ENCODE measurements at regions not wholly inside any gene's neighbourhood (a gene's known extent, or its start where the extent isn't known, plus 50 kb on each side); places are given as distances from the start of the nearest gene placed in this dataset.
"Not testable (repeated sequence)": the region's sequence is repeated elsewhere in the genome, so short reads cannot be mapped to it uniquely, and the experiment has no call there.

DNA sequence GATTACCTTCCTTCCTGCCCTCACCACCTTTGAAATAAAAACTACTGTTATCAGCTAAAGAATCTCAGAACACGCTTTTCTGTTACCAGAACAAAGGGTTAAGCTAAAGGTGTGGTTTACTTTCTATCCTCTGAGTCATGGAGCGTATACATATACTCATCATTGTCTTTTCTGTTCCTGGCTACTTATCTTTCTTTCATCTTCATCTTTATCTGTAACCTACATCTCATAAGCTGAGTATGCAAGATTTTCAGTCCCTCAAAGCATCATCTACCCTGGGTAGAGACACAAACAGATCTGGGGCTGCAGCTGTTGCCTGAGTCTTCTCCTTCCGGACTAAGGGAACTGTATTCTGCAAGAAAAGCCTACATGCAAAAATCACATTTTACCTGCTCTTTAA is 75.6 kb downstream of the LMO4 start:
- Histone ChIP-seq H3K4me3 (ENCODE audit: low read length) (no peak overlapping the region), H3K9ac (ENCODE audit: low read length) (no peak overlapping the region), H3K27me3 (replicated peaks; ENCODE audit: insufficient read depth, low read length) (no peaks in the 10 kb centered on the region), H3F3A (ENCODE audit: insufficient read depth, low read length) (no peaks in the 10 kb centered on the region), H3K9me2 (replicated peaks; ENCODE audit: insufficient read depth, low read length) (no peaks in the 10 kb centered on the region), H3K36me3 (replicated peaks; ENCODE audit: insufficient read depth, low read length) (no peaks in the 10 kb centered on the region), H3K9me3 (replicated peaks; ENCODE audit: insufficient read depth, low read length) (no peaks in the 10 kb centered on the region), H3K27ac (ENCODE audit: low read length) (no peak overlapping the region), H3K4me1 (ENCODE audit: low read length) (no peaks in the 10 kb centered on the region), H3K4me2 (ENCODE audit: low read depth, low read length) (no peak overlapping the region), H2AFZ (ENCODE audit: low read length) (no peak overlapping the region), H4K20me1 (ENCODE audit: insufficient read depth, low read length) (no peaks in the 10 kb centered on the region), H3K79me2 (ENCODE audit: low read length) (no peaks in the 10 kb centered on the region)
- no peak for DNase-seq
- TF ChIP-seq EZH2phosphoT487 (IDR thresholded peaks at IDR 0.05; ENCODE audit: low read length) (no peak), EZH2 (optimal IDR thresholded peaks at IDR 0.05; ENCODE audit: low read depth, low read length) (no peak)
- TF ChIP-seq, protein P1, sequence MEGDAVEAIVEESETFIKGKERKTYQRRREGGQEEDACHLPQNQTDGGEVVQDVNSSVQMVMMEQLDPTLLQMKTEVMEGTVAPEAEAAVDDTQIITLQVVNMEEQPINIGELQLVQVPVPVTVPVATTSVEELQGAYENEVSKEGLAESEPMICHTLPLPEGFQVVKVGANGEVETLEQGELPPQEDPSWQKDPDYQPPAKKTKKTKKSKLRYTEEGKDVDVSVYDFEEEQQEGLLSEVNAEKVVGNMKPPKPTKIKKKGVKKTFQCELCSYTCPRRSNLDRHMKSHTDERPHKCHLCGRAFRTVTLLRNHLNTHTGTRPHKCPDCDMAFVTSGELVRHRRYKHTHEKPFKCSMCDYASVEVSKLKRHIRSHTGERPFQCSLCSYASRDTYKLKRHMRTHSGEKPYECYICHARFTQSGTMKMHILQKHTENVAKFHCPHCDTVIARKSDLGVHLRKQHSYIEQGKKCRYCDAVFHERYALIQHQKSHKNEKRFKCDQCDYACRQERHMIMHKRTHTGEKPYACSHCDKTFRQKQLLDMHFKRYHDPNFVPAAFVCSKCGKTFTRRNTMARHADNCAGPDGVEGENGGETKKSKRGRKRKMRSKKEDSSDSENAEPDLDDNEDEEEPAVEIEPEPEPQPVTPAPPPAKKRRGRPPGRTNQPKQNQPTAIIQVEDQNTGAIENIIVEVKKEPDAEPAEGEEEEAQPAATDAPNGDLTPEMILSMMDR (IDR thresholded peaks at IDR 0.05; ENCODE audit: low read length), result no peak

DNA sequence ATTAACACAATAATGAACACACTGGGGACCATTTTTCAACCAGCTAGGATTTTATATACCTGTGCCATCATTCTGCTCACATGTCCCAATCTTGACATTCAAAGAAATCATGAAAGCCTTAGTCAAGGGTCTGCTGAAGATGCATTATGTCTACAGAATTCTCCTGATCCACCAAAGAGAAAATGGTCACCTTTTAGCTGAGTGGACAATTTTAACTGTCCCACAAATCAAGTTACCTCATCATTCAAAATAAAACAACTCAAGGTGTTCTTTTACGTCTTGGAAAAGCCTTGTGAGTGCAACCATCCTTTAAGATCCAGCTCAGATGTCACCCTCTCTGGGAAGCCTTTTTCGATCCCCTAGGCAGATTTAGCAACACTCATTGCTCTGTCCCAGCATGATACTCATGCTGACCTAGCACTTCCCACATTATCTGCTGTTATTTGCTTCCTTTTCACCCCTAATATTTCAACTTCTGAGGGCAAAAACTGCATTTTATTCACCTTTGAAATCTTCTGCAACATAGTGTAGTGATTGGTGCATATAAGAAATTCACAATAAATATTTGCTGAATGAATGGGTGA is 80.1 kb downstream of the LMO4 start:
- Histone ChIP-seq H3K27me3 (replicated peaks; ENCODE audit: insufficient read depth, low read length) (no peaks in the 10 kb centered on the region), H3K9me3 (replicated peaks; ENCODE audit: insufficient read depth, low read length) (no peaks in the 10 kb centered on the region), H3K36me3 (replicated peaks; ENCODE audit: insufficient read depth, low read length) (no peaks in the 10 kb centered on the region), H3K4me1 (ENCODE audit: low read length) (no peaks in the 10 kb centered on the region), H3K4me2 (ENCODE audit: low read depth, low read length) (no peak overlapping the region), H3K27ac (ENCODE audit: low read length) (no peak overlapping the region), H2AFZ (ENCODE audit: low read length) (no peak overlapping the region), H3K4me3 (ENCODE audit: low read length) (no peak overlapping the region), H3K9ac (ENCODE audit: low read length) (no peak overlapping the region), H3K79me2 (ENCODE audit: low read length) (no peaks in the 10 kb centered on the region), H3K9me2 (replicated peaks; ENCODE audit: insufficient read depth, low read length) (no peaks in the 10 kb centered on the region), H3F3A (ENCODE audit: insufficient read depth, low read length) (no peaks in the 10 kb centered on the region), H4K20me1 (ENCODE audit: insufficient read depth, low read length) (no peaks in the 10 kb centered on the region)
- DNase-seq, result no peak
- TF ChIP-seq EZH2phosphoT487 (IDR thresholded peaks at IDR 0.05; ENCODE audit: low read length) (no peak), EZH2 (optimal IDR thresholded peaks at IDR 0.05; ENCODE audit: low read depth, low read length) (no peak)
- TF ChIP-seq, protein P1 (IDR thresholded peaks at IDR 0.05; ENCODE audit: low read length), result no peak

DNA sequence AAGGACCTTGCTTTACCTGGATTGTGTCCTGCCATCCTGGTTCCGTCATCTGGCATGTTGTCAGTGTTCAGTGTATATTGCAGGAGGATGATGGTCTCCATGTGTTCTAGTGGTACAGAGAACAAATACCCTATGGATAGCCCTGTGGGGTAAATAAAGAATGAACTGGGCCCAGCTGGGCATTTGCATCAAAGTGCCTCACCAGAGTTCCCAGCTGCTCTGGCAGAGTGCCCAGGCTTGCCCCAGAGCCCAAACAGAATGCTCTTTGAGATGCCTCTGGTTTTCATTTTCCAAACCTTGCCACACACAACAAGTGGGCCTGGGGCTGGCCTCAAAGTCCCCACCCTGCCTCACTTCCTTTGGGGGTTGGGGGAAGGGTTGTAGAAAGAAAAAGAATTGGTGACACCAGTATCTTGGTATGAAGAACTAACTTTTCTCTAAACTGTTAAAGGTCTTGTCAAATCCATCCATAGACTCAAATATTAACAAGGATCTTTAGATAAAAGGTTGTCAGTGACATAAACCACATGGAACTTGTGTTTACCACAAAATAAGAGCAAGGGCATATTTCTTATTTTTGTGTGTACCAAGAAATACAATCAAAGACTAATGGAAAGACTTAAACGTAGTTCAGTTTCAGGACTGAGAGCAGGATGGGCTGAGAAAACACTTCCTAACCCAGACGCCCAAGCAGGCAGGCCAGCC is 82.2 kb downstream of the LMO4 start:
- H3K79me2 ChIP-seq (ENCODE audit: low read length), result no peaks in the 10 kb centered on the region
- H3K9me2 ChIP-seq (replicated peaks; ENCODE audit: insufficient read depth, low read length), result no peaks in the 10 kb centered on the region
- no peak overlapping the region for H2AFZ ChIP-seq (ENCODE audit: low read length)
- no peak overlapping the region for H3K27ac ChIP-seq (ENCODE audit: low read length)
- no peaks in the 10 kb centered on the region for H3F3A ChIP-seq (ENCODE audit: insufficient read depth, low read length)
- H3K9me3 ChIP-seq (replicated peaks; ENCODE audit: insufficient read depth, low read length), result no peaks in the 10 kb centered on the region
- TF ChIP-seq EZH2phosphoT487 (IDR thresholded peaks at IDR 0.05; ENCODE audit: low read length), result no peak
- TF ChIP-seq, protein P1 (IDR thresholded peaks at IDR 0.05; ENCODE audit: low read length), result no peak
- TF ChIP-seq EZH2 (optimal IDR thresholded peaks at IDR 0.05; ENCODE audit: low read depth, low read length), result no peak
- no peak overlapping the region for H3K9ac ChIP-seq (ENCODE audit: low read length)
- no peak overlapping the region for H3K4me2 ChIP-seq (ENCODE audit: low read depth, low read length)
- H3K36me3 ChIP-seq (replicated peaks; ENCODE audit: insufficient read depth, low read length), result no peaks in the 10 kb centered on the region
- H3K4me1 ChIP-seq (ENCODE audit: low read length), result no peaks in the 10 kb centered on the region
- H3K27me3 ChIP-seq (replicated peaks; ENCODE audit: insufficient read depth, low read length), result no peaks in the 10 kb centered on the region
- H4K20me1 ChIP-seq (ENCODE audit: insufficient read depth, low read length), result no peaks in the 10 kb centered on the region
- peak; percentile 50 for DNase-seq
- no peak overlapping the region for H3K4me3 ChIP-seq (ENCODE audit: low read length)

DNA sequence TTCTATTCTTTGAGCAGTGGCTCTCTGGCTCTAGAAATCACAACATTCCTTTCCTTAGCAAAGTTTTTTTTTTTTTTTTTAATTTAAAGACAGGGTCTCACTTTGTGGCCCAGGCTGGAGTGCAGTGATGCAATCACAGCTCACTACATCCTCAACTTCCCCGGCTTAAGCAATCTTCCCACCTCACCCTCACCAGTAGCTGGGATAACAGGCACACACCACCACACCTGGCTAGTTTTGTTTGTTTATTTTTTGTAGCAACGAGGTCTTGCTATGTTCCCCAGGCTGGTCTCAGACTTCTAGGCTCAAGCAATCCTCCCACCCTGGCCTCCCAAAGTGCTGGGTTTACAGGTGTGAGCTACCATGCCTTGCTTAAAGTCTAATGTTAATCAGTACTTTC is 85.2 kb downstream of the LMO4 start:
- H3K79me2 ChIP-seq (ENCODE audit: low read length); DNase-seq; H3K4me2 ChIP-seq (ENCODE audit: low read depth, low read length); H3K4me3 ChIP-seq (ENCODE audit: low read length); H3K27me3 ChIP-seq (replicated peaks; ENCODE audit: insufficient read depth, low read length); H2AFZ ChIP-seq (ENCODE audit: low read length); H3K9me2 ChIP-seq (replicated peaks; ENCODE audit: insufficient read depth, low read length); H3K4me1 ChIP-seq (ENCODE audit: low read length); H3K27ac ChIP-seq (ENCODE audit: low read length); H3K9me3 ChIP-seq (replicated peaks; ENCODE audit: insufficient read depth, low read length); H3K9ac ChIP-seq (ENCODE audit: low read length); H3F3A ChIP-seq (ENCODE audit: insufficient read depth, low read length); H4K20me1 ChIP-seq (ENCODE audit: insufficient read depth, low read length); H3K36me3 ChIP-seq (replicated peaks; ENCODE audit: insufficient read depth, low read length): not testable (repeated sequence)
